Mesothelial cell of epicardium (in vitro differentiated cells): ENCODE measurements at regions not wholly inside any gene's neighbourhood (a gene's known extent, or its start where the extent isn't known, plus 50 kb on each side); places are given as distances from the start of the nearest gene placed in this dataset.

Experiments used
- DNase-seq, 2 experiments: peaks; one replicate each; pipeline ENCODE4 v3.0.0; 2021; ENCODE audit warnings: low spot score in 2 of 2; ENCODE audit not compliant: unreplicated experiment in 2 of 2
- H3K27ac Mint-ChIP-seq: 2 replicates; pipeline ENCODE4 v1.8.0; 2021; ENCODE audit warnings: mixed read lengths
- H3K27me3 Mint-ChIP-seq: 2 replicates; pipeline ENCODE4 v1.8.0; 2021; ENCODE audit warnings: low read depth, mixed read lengths
- H3K36me3 Mint-ChIP-seq: 2 replicates; pipeline ENCODE4 v1.8.0; 2021; ENCODE audit warnings: mixed read lengths
- H3K4me1 Mint-ChIP-seq: 2 replicates; pipeline ENCODE4 v1.8.0; 2021; ENCODE audit warnings: mixed read lengths
- H3K4me3 Mint-ChIP-seq: 2 replicates; pipeline ENCODE4 v1.8.0; 2021; ENCODE audit warnings: mild to moderate bottlenecking, moderate library complexity, mixed read lengths
- H3K9me3 Mint-ChIP-seq: 2 replicates; pipeline ENCODE4 v1.8.0; 2021; ENCODE audit warnings: mixed read lengths
- CTCF ChIP-seq: fragments of 200-600 bp; sonication (generic); IDR thresholded peaks from one replicate; pipeline ENCODE4 v1.5.0; 2021; ENCODE audit warnings: antibody characterized with exemption; ENCODE audit not compliant: unreplicated experiment

GRCh38 chr2:167431949-167432348 lies 543.7 kb downstream of the XIRP2 start:
- no peak for TF ChIP-seq CTCF
- Mint-ChIP-seq H3K4me3 (no peak overlapping the region), H3K36me3 (no peaks in the 10 kb centered on the region), H3K27ac (no peak overlapping the region), H3K4me1 (no peaks in the 10 kb centered on the region), H3K27me3 (no peaks in the 10 kb centered on the region), H3K9me3 (peaks cover 2% of the 10 kb centered on the region)
- no peak for DNase-seq

GRCh38 chr2:167430447-167430846 lies 542.2 kb downstream of the XIRP2 start:
- Mint-ChIP-seq H3K9me3 (peaks cover 4% of the 10 kb centered on the region), H3K36me3 (no peaks in the 10 kb centered on the region), H3K27me3 (no peaks in the 10 kb centered on the region), H3K4me3 (no peak overlapping the region), H3K27ac (no peak overlapping the region), H3K4me1 (no peaks in the 10 kb centered on the region)
- no peak for DNase-seq
- no peak for TF ChIP-seq CTCF

GRCh38 chr2:167424803-167425755 lies 536.8 kb downstream of the XIRP2 start:
- H3K9me3 Mint-ChIP-seq: peaks cover 4% of the 10 kb centered on the region
- peaks cover 2% of the 10 kb centered on the region for H3K4me1 Mint-ChIP-seq
- TF ChIP-seq CTCF: no peak
- no peak overlapping the region for H3K27ac Mint-ChIP-seq
- no peaks in the 10 kb centered on the region for H3K36me3 Mint-ChIP-seq
- no peak overlapping the region for H3K4me3 Mint-ChIP-seq
- DNase-seq: no peak
- no peaks in the 10 kb centered on the region for H3K27me3 Mint-ChIP-seq

- peaks cover 4% of the 10 kb centered on the region for H3K9me3 Mint-ChIP-seq
- H3K36me3 Mint-ChIP-seq: no peaks in the 10 kb centered on the region
- H3K27ac Mint-ChIP-seq: no peak overlapping the region
- H3K27me3 Mint-ChIP-seq: no peaks in the 10 kb centered on the region
- DNase-seq: no peak
- peaks cover 3% of the 10 kb centered on the region for H3K4me1 Mint-ChIP-seq
- TF ChIP-seq CTCF: no peak
- H3K4me3 Mint-ChIP-seq: no peak overlapping the region
These were observed 535.9 kb downstream of the XIRP2 start for GRCh38 chr2:167424221-167424620.

- H3K9me3 Mint-ChIP-seq: peaks cover 4% of the 10 kb centered on the region
These were observed 535.5 kb downstream of the XIRP2 start for GRCh38 chr2:167423731-167424130.

More at GRCh38 chr2:167423731-167424130, 535.5 kb downstream of the XIRP2 start:
- DNase-seq: no peak
- peaks cover 3% of the 10 kb centered on the region for H3K4me1 Mint-ChIP-seq
- H3K27me3 Mint-ChIP-seq: no peaks in the 10 kb centered on the region
- H3K4me3 Mint-ChIP-seq: no peak overlapping the region
- TF ChIP-seq CTCF: no peak
- no peak overlapping the region for H3K27ac Mint-ChIP-seq
- H3K36me3 Mint-ChIP-seq: no peaks in the 10 kb centered on the region
